Mesendoderm (in vitro differentiated cells): ENCODE measurements at regions not wholly inside any gene's neighbourhood (a gene's known extent, or its start where the extent isn't known, plus 50 kb on each side); places are given as distances from the start of the nearest gene placed in this dataset.
A peak's percentile ranks its signal among the peaks of the same experiment; 100 is the strongest.

Source experiments
- DNase-seq: peaks from one replicate; pipeline ENCODE4 v3.0.0; 2013
- H2AK5ac ChIP-seq: 2 replicates; pipeline ENCODE4 v1.6.1; 2013; ENCODE audit warnings: low read length, inconsistent platforms
- H2BK120ac ChIP-seq: 2 replicates; pipeline ENCODE4 v1.6.1; 2013; ENCODE audit warnings: low read depth, mild to moderate bottlenecking, low read length, moderate library complexity, mixed read lengths
- H2BK15ac ChIP-seq: replicated peaks from 2 replicates; pipeline ENCODE4 v1.6.1; 2013; ENCODE audit warnings: low read depth, mild to moderate bottlenecking, moderate library complexity
- H2BK5ac ChIP-seq: 2 replicates; pipeline ENCODE4 v1.6.1; 2013; ENCODE audit warnings: low read length, inconsistent platforms
- H3K18ac ChIP-seq: 2 replicates; pipeline ENCODE4 v1.6.1; 2013; ENCODE audit warnings: mild to moderate bottlenecking, low read length, mixed read lengths
- H3K23ac ChIP-seq: one replicate; pipeline ENCODE4 v1.6.1; 2013; ENCODE audit warnings: low read length
- H3K27ac ChIP-seq: 2 replicates; pipeline ENCODE4 v1.5.1; 2013; ENCODE audit warnings: low read depth, mild to moderate bottlenecking, inconsistent platforms, low read length, moderate library complexity
- H3K27me3 ChIP-seq: 2 replicates; pipeline ENCODE4 v1.6.1; 2013; ENCODE audit warnings: low read length, control low read depth, mild to moderate bottlenecking, inconsistent platforms; ENCODE audit not compliant: insufficient read depth, poor library complexity
- H3K36me3 ChIP-seq: 2 replicates; pipeline ENCODE4 v1.6.1; 2013; ENCODE audit warnings: low read length, inconsistent platforms; ENCODE audit not compliant: control insufficient read depth, insufficient read depth
- H3K4ac ChIP-seq: one replicate; pipeline ENCODE4 v1.6.1; 2013; ENCODE audit warnings: low read depth, mild to moderate bottlenecking, low read length, moderate library complexity
- H3K4me1 ChIP-seq: 2 replicates; pipeline ENCODE4 v1.6.1; 2013; ENCODE audit warnings: low read depth, low read length, inconsistent platforms; ENCODE audit not compliant: control insufficient read depth
- H3K4me2 ChIP-seq: 2 replicates; pipeline ENCODE4 v1.6.1; 2013; ENCODE audit warnings: low read length
- H3K4me3 ChIP-seq: 2 replicates; pipeline ENCODE4 v1.5.1; 2013; ENCODE audit warnings: mild to moderate bottlenecking, low read length
- H3K56ac ChIP-seq: one replicate; pipeline ENCODE4 v1.6.1; 2013; ENCODE audit warnings: low read length
- H3K79me1 ChIP-seq: 2 replicates; pipeline ENCODE4 v1.6.1; 2013; ENCODE audit warnings: low read length, inconsistent platforms
- H3K79me2 ChIP-seq: 2 replicates; pipeline ENCODE4 v1.6.1; 2013; ENCODE audit warnings: mild to moderate bottlenecking, low read length; ENCODE audit not compliant: control insufficient read depth, insufficient read depth
- H3K9ac ChIP-seq: 2 replicates; pipeline ENCODE4 v1.6.1; 2013; ENCODE audit warnings: low read length, inconsistent platforms
- H4K5ac ChIP-seq: one replicate; pipeline ENCODE4 v1.6.1; 2013; ENCODE audit warnings: low read length
- H4K8ac ChIP-seq: one replicate; pipeline ENCODE4 v1.6.1; 2013; ENCODE audit warnings: low read depth, mild to moderate bottlenecking, control low read depth, low read length, moderate library complexity
- WGBS: extraction: QIAGEN DNeasy Blood & Tissue Kit; methylation state at CpG from one replicate; pipeline ENCODE4 v1.1.7; 2013; ENCODE audit warnings: low lambda C conversion rate, missing lambda C conversion rate; ENCODE audit not compliant: insufficient coverage; ENCODE audit errors: extremely low coverage; 5-methylcytosine and 5-hydroxymethylcytosine counted together

DNA sequence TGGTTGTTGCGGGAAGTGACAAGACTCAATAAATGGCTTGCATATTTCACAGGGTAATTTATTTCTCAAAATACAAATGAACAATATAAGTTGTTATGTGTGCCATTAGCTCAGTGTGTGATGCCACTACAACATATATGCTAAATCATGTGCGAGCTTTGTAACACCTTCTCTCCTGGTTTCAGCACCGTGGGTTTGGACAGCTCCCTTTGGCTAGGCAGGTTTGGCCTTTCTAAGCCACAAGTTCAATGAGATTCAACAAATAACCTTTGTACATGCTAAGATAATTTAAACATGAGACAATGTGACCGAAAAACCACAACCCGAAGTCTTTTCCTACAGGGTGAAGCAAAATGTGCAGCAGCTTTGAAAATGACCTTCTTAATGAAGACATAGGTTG, 563.9 kb downstream of the TMEM114 start:
- no peaks in the 10 kb centered on the region for H3K36me3 ChIP-seq
- H2BK15ac ChIP-seq, result no peak overlapping the region
- H3K4me3 ChIP-seq, result no peak overlapping the region
- H3K27ac ChIP-seq, result no peak overlapping the region
- H3K4me2 ChIP-seq, result no peak overlapping the region
- no CpG with 5 or more reads among the region's 5 CpGs for WGBS
- no peak overlapping the region for H3K4ac ChIP-seq
- no peaks in the 10 kb centered on the region for H3K4me1 ChIP-seq
- no peak overlapping the region for H2BK120ac ChIP-seq
- no peak overlapping the region for H4K5ac ChIP-seq
- no peak overlapping the region for H3K56ac ChIP-seq
- H3K9ac ChIP-seq, result no peak overlapping the region
- H3K27me3 ChIP-seq, result no peaks in the 10 kb centered on the region
- no peaks in the 10 kb centered on the region for H3K79me1 ChIP-seq
- no peak overlapping the region for H2AK5ac ChIP-seq
- no peaks in the 10 kb centered on the region for H3K79me2 ChIP-seq
- H3K23ac ChIP-seq, result no peak overlapping the region
- H4K8ac ChIP-seq, result no peak overlapping the region
- H3K18ac ChIP-seq, result no peak overlapping the region
- no peak overlapping the region for H2BK5ac ChIP-seq
- DNase-seq, result peak; percentile 43

- no peak overlapping the region for H3K9ac ChIP-seq
- no peak overlapping the region for H3K4me3 ChIP-seq
- H4K5ac ChIP-seq, result no peak overlapping the region
- H3K4ac ChIP-seq, result no peak overlapping the region
- H3K4me1 ChIP-seq, result no peaks in the 10 kb centered on the region
- H2BK120ac ChIP-seq, result no peak overlapping the region
- H3K36me3 ChIP-seq, result no peaks in the 10 kb centered on the region
- DNase-seq, result no peak
- no peaks in the 10 kb centered on the region for H3K27me3 ChIP-seq
- H4K8ac ChIP-seq, result no peak overlapping the region
- no peak overlapping the region for H3K56ac ChIP-seq
- H2BK5ac ChIP-seq, result no peak overlapping the region
- H3K23ac ChIP-seq, result no peak overlapping the region
- no peak overlapping the region for H2AK5ac ChIP-seq
- no peak overlapping the region for H3K27ac ChIP-seq
- H2BK15ac ChIP-seq, result no peak overlapping the region
- H3K79me1 ChIP-seq, result no peaks in the 10 kb centered on the region
- no CpG with 5 or more reads among the region's 3 CpGs for WGBS
- no peak overlapping the region for H3K4me2 ChIP-seq
- H3K18ac ChIP-seq, result no peak overlapping the region
- H3K79me2 ChIP-seq, result no peaks in the 10 kb centered on the region
Measured at GRCh38 chr16:8023326-8023725, 567.0 kb downstream of the TMEM114 start.

- H2BK15ac ChIP-seq, result no peak overlapping the region
- H2BK5ac ChIP-seq, result no peak overlapping the region
- DNase-seq, result no peak
- H3K27me3 ChIP-seq, result no peaks in the 10 kb centered on the region
- no peak overlapping the region for H4K5ac ChIP-seq
- H2AK5ac ChIP-seq, result no peak overlapping the region
- no CpG with 5 or more reads among the region's 10 CpGs for WGBS
- H4K8ac ChIP-seq, result no peak overlapping the region
- no peak overlapping the region for H3K4ac ChIP-seq
- H3K9ac ChIP-seq, result no peak overlapping the region
- no peak overlapping the region for H3K4me3 ChIP-seq
- no peaks in the 10 kb centered on the region for H3K79me2 ChIP-seq
- H3K79me1 ChIP-seq, result no peaks in the 10 kb centered on the region
- H3K27ac ChIP-seq, result no peak overlapping the region
- no peaks in the 10 kb centered on the region for H3K4me1 ChIP-seq
- H3K56ac ChIP-seq, result no peak overlapping the region
- no peak overlapping the region for H2BK120ac ChIP-seq
- no peak overlapping the region for H3K4me2 ChIP-seq
- H3K23ac ChIP-seq, result no peak overlapping the region
- H3K18ac ChIP-seq, result no peak overlapping the region
- H3K36me3 ChIP-seq, result no peaks in the 10 kb centered on the region
Measured at GRCh38 chr16:8005096-8005860, 585.0 kb downstream of the TMEM114 start.

DNA sequence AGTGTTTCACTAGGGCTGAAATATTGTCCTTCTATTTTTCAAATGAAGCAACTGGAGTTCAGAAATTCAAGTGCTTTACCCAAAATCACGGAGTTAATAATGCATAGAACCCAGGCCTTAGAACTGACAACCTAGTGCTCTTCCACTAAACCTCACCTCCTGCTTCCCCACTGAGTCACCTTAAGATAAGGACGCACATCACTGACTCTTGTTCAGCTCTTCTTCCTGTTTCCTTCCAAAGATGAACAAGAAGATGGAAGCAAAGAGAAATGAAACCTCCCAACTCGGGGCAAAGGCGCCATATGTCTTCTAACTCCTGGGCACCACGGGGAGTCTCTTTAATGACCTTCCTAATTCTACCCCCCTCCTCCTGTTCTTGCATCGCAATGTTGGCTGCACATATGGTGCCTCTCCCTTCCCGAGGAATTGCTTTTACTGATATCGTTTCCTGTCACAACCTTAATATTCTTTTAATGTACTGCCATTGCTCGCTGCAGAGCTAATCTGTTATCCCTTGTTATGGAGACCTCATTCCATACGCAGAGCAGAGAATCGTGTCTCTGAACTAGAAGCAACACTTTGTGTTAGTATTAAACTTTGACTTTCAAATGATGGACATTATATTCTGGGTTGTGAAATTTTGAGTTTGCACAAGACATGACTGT, 591.4 kb downstream of the TMEM114 start:
- Histone ChIP-seq H3K4ac (no peak overlapping the region), H3K27me3 (no peaks in the 10 kb centered on the region), H3K18ac (no peak overlapping the region), H3K36me3 (no peaks in the 10 kb centered on the region), H3K27ac (no peak overlapping the region), H2BK15ac (no peak overlapping the region), H3K4me2 (no peak overlapping the region), H3K4me1 (no peaks in the 10 kb centered on the region), H4K5ac (no peak overlapping the region), H3K23ac (no peak overlapping the region), H2BK120ac (no peak overlapping the region), H2AK5ac (no peak overlapping the region), H3K56ac (no peak overlapping the region), H3K9ac (no peak overlapping the region), H3K4me3 (no peak overlapping the region), H4K8ac (no peak overlapping the region), H3K79me1 (no peaks in the 10 kb centered on the region), H3K79me2 (no peaks in the 10 kb centered on the region), H2BK5ac (no peak overlapping the region)
- WGBS, result no CpG with 5 or more reads among the region's 11 CpGs
- DNase-seq, result peak; percentile 3

DNA sequence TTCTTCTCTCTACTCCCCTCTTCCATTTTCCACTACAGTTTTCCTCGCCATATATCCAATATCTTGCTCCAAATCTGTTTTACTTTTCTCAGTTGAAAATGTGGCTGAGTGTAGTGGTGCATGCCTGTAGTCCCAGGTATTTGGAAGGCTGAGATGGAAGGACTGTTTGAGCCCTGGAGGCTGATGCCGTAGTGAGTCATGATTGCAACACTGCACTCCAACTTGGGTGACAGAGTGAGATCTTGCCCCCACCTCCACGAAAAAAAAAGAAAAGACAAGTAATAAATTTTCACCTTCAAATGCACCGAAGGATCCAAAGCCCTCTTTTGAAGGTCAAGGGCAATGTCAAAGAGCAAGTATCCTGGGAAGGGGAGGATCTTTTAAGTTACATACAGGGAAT, 592.3 kb downstream of the TMEM114 start:
- H4K5ac ChIP-seq, result no peak overlapping the region
- H3K4me1 ChIP-seq, result no peaks in the 10 kb centered on the region
- no peak overlapping the region for H3K9ac ChIP-seq
- H2BK15ac ChIP-seq, result no peak overlapping the region
- no peaks in the 10 kb centered on the region for H3K79me2 ChIP-seq
- DNase-seq, result no peak
- H3K4me2 ChIP-seq, result no peak overlapping the region
- H3K36me3 ChIP-seq, result no peaks in the 10 kb centered on the region
- H3K27me3 ChIP-seq, result no peaks in the 10 kb centered on the region
- no peaks in the 10 kb centered on the region for H3K79me1 ChIP-seq
- no peak overlapping the region for H3K4ac ChIP-seq
- H2AK5ac ChIP-seq, result no peak overlapping the region
- WGBS, result no CpG with 5 or more reads among the region's 4 CpGs
- no peak overlapping the region for H2BK120ac ChIP-seq
- H3K23ac ChIP-seq, result no peak overlapping the region
- no peak overlapping the region for H3K18ac ChIP-seq
- no peak overlapping the region for H3K27ac ChIP-seq
- no peak overlapping the region for H3K56ac ChIP-seq
- H3K4me3 ChIP-seq, result no peak overlapping the region
- no peak overlapping the region for H2BK5ac ChIP-seq
- no peak overlapping the region for H4K8ac ChIP-seq
